ENCODE measurements at regions not wholly inside any gene's neighbourhood (a gene's known extent, or its start where the extent isn't known, plus 50 kb on each side); places are given as distances from the start of the nearest gene placed in this dataset.
A peak's percentile ranks its signal among the peaks of the same experiment; 100 is the strongest.

DNA sequence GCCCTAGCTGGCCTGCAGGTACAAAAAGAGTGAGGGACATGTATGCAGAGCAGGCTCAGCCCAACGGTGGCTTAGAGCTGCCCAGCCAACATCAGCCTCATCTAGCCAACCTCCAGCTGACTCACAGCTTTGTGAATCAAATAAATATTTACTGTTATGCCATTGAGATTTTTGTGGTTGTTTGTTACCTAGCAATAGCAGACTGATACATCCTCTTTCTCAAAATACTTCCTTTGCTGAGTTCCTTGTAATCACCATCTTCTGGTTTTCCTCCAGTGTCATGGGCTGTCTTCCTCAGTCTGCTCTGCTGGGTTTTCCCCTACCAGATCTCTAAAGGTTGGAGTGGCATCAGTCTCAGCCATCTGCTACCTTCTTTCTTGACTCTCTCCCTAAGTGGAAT, 126.6 kb upstream of the SLC1A4 start:
- DNase-seq = no peak
- no CpG with 5 or more reads among the region's 1 CpG for WGBS (ENCODE audit: insufficient coverage, low lambda C conversion rate)

DNA sequence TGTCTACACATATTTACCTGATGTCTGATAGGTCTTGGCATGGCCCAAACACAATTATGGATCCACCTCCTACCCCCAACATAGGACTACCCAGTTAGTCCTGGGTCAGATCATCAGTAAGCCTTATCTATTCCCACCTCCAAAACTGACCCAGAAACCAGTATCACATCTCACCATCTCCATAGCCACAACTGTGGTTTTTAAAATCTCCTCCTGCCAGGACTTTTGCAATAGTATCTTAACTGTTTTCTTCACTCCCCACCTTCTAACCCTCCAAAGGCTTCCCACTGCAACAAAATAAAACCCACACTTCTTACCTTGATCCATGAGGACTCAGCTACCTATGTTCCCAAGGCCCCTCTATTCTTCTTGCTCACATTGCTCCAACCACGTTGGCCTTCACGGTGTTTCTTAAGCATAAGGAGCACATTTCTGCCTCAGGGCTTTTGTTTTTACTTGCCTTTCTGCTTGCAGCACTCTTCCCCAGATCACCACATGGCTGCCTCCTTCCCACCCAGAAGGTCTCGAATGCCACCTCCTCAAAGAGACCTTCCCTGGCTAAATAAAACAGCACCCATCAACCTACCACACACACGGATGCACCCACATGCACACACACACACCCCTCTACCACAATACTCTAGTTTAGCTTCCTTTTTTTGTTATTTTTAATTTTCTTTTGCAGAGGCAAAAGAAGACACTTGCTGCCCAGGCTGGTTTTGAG, 125.9 kb upstream of the SLC1A4 start:
- Histone ChIP-seq H3K4me3 (ENCODE audit: low read length) (no peak overlapping the region), H3K4me1 (ENCODE audit: control insufficient read depth, insufficient read depth, low read length) (peaks cover 17% of the 10 kb centered on the region), H3K27me3 (ENCODE audit: control insufficient read depth, insufficient read depth, low read length) (peaks cover 11% of the 10 kb centered on the region), H3K36me3 (ENCODE audit: control insufficient read depth, insufficient read depth, low read length) (no peaks in the 10 kb centered on the region), H3K27ac (ENCODE audit: low read length) (no peak overlapping the region), H3K9me3 (ENCODE audit: control insufficient read depth, low read depth, low read length) (no peaks in the 10 kb centered on the region)
- 80% methylated on average over 1 of the region's 4 CpGs for WGBS (ENCODE audit: insufficient coverage, low lambda C conversion rate)
- no peak for DNase-seq

More for the DNA sequence above, 126.6 kb upstream of the SLC1A4 start:
- Histone ChIP-seq H3K4me1 (ENCODE audit: control insufficient read depth, insufficient read depth, low read length) (peaks cover 21% of the 10 kb centered on the region), H3K36me3 (ENCODE audit: control insufficient read depth, insufficient read depth, low read length) (no peaks in the 10 kb centered on the region), H3K27me3 (ENCODE audit: control insufficient read depth, insufficient read depth, low read length) (peaks cover 10% of the 10 kb centered on the region), H3K4me3 (ENCODE audit: low read length) (no peak overlapping the region), H3K9me3 (ENCODE audit: control insufficient read depth, low read depth, low read length) (no peaks in the 10 kb centered on the region), H3K27ac (ENCODE audit: low read length) (no peak overlapping the region)

DNA sequence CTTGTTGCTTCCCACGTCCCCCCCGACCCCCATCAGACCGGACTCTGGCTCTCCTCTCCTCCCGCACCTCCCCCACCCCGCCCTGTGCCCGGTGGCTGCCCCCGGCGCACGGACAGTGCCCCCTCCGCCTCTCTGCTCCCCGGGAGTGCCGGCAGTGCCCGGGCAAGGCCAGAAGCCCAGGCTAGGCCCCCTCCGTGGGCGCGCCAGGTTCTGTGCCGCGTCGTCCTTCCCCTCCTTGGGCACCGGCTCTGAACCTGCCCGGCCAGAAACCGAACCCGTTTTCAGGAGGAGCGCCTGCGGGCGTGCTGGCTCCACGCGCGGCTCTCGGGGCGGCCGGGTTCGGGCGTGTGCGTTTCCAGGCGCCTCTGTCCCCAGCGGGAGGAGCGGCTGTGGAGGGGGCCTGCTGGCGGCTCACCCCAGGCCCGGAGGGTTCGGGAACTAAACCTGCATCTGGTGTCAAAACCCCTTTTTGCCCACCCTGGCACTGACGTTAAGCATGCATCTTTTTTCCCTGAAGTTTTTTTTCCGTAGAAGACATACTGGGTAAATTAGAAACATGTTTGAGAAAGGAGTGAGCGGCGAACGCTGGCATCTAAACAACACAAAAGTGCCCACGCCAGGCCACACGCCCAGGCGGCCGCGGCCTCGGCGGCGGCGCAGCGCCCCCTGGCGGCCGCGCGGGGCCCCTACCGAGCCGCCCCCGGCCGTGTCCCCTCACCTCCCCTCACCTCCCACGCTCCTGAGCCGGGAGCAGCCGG, 123.9 kb upstream of the SLC1A4 start:
- Histone ChIP-seq H3K9me3 (ENCODE audit: control insufficient read depth, low read depth, low read length) (no peaks in the 10 kb centered on the region), H3K4me3 (ENCODE audit: low read length) (peak overlapping the region; percentile 44), H3K27ac (ENCODE audit: low read length) (peak overlapping the region; percentile 33), H3K4me1 (ENCODE audit: control insufficient read depth, insufficient read depth, low read length) (peaks cover 5% of the 10 kb centered on the region), H3K36me3 (ENCODE audit: control insufficient read depth, insufficient read depth, low read length) (no peaks in the 10 kb centered on the region), H3K27me3 (ENCODE audit: control insufficient read depth, insufficient read depth, low read length) (peaks cover 13% of the 10 kb centered on the region)
- peak in 1 of 2 donors; percentile 65 for DNase-seq
- WGBS (ENCODE audit: insufficient coverage, low lambda C conversion rate) = no CpG with 5 or more reads among the region's 67 CpGs

DNA sequence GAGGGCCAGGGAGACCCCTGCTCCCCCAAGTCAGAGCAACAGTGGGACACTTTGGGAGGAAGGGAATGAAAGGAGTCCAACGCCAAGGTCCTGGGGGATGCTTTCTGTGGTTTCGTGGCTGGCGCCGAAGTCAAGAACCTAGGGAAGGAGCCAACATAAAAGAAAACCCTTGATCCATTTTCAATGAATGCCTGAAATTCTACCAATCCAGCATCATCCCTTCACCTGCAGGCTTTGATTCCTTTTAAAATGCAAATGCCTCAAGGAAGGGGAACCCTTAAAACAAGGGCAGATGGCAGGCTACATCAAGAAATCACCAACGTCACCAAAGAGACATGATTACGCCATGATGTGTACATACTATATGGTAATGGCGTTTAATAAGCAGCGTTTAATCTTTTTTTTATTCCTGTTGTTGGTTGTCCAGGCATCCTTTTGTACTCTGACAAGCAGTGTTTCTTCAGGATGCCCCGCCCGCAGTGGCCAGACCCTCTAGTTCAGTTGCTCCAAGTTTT, 123.3 kb upstream of the SLC1A4 start:
- Histone ChIP-seq H3K4me1 (ENCODE audit: control insufficient read depth, insufficient read depth, low read length) (peaks cover 4% of the 10 kb centered on the region), H3K36me3 (ENCODE audit: control insufficient read depth, insufficient read depth, low read length) (no peaks in the 10 kb centered on the region), H3K27ac (ENCODE audit: low read length) (no peak overlapping the region), H3K4me3 (ENCODE audit: low read length) (no peak overlapping the region), H3K27me3 (ENCODE audit: control insufficient read depth, insufficient read depth, low read length) (peaks cover 13% of the 10 kb centered on the region), H3K9me3 (ENCODE audit: control insufficient read depth, low read depth, low read length) (no peaks in the 10 kb centered on the region)
- WGBS (ENCODE audit: insufficient coverage, low lambda C conversion rate) = 92% methylated on average over 4 of the region's 10 CpGs
- DNase-seq = no peak

DNA sequence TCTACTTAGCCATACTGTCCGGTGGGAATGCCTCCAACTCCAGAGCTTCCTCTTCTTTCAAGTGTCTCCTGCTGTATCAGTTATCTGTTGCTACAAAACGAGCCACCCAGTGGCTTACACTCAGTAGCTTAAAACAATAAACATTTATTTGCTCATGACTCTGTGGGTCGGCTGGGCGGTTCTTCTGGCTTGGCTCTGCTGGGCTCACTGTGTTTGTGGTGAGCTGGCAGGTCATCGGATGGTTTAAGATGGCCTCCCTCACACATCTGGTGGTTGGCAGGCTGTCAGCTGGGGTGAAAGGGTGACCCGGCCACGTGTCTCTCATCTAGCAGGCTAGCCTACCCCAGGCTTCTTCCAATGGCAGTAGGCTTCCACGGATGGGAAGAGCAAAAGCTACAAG, 122.4 kb upstream of the SLC1A4 start:
- Histone ChIP-seq H3K4me1 (ENCODE audit: control insufficient read depth, insufficient read depth, low read length) (peaks cover 4% of the 10 kb centered on the region), H3K27me3 (ENCODE audit: control insufficient read depth, insufficient read depth, low read length) (peaks cover 13% of the 10 kb centered on the region), H3K9me3 (ENCODE audit: control insufficient read depth, low read depth, low read length) (no peaks in the 10 kb centered on the region), H3K36me3 (ENCODE audit: control insufficient read depth, insufficient read depth, low read length) (no peaks in the 10 kb centered on the region), H3K4me3 (ENCODE audit: low read length) (no peak overlapping the region), H3K27ac (ENCODE audit: low read length) (no peak overlapping the region)
- WGBS (ENCODE audit: insufficient coverage, low lambda C conversion rate) = 43% methylated on average over 1 of the region's 8 CpGs
- no peak for DNase-seq

DNA sequence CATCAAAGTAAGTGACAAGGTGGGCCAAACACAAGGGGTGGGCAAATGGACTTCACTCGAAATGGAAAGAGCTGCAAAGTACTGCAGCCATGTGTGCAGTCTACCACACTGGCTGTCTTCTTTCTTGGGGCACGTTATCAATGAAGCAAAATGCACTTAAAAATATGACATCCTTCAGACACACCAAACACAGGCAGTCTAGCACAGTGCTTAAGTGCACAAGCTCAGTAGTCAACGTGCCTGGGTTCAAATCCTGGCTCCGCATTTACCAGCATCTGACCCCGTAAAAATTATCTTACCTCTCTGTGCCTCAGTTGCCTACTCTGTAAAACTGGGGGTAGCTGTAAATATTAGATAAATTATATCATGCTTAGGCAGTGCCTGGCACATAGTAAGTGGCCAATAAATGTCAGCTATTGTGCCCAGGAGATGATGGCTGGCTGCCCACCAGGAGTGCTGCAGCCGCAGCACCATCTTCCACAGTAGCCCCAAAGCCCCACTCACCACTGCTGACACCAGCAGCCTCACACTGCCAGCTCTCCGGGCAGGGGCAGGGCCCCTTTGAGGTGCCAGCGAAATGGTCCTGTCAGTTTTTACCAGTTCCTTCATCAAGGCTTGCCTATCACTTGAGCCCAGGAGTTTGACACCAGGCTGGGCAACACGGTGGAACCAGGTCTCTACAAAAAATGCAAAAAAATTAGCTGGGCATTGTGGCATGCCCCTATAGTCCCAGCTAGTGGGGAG, 121.8 kb upstream of the SLC1A4 start:
- no peak for DNase-seq
- no peaks in the 10 kb centered on the region for H3K36me3 ChIP-seq (ENCODE audit: control insufficient read depth, insufficient read depth, low read length)
- H3K27me3 ChIP-seq (ENCODE audit: control insufficient read depth, insufficient read depth, low read length) = peaks cover 13% of the 10 kb centered on the region
- H3K4me3 ChIP-seq (ENCODE audit: low read length) = no peak overlapping the region
- no peaks in the 10 kb centered on the region for H3K9me3 ChIP-seq (ENCODE audit: control insufficient read depth, low read depth, low read length)
- H3K27ac ChIP-seq (ENCODE audit: low read length) = no peak overlapping the region
- WGBS (ENCODE audit: insufficient coverage, low lambda C conversion rate) = no CpG with 5 or more reads among the region's 9 CpGs
- peaks cover 4% of the 10 kb centered on the region for H3K4me1 ChIP-seq (ENCODE audit: control insufficient read depth, insufficient read depth, low read length)

DNA sequence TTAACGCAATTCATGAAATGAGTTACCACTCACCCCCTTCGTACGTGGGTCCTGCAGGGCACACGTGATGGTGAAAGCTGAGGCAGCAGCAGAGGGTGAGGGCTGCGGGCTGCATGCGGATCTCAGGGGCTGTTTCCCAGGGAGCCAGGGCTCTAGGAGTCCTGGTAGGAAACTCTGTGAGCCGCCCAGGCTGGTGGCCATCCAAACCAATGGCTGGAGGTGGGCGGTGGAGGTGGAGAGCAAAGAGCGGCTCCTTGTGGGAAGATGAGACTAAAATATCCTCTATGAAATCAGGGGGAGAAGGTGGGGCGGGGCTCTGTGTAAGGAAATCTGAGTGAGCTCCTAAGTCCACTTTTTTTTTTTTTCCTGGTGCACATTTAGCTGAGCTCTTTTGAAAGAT, 120.1 kb upstream of the SLC1A4 start:
- Histone ChIP-seq H3K27me3 (ENCODE audit: control insufficient read depth, insufficient read depth, low read length) (peaks cover 13% of the 10 kb centered on the region), H3K36me3 (ENCODE audit: control insufficient read depth, insufficient read depth, low read length) (no peaks in the 10 kb centered on the region), H3K4me3 (ENCODE audit: low read length) (no peak overlapping the region), H3K4me1 (ENCODE audit: control insufficient read depth, insufficient read depth, low read length) (peaks cover 4% of the 10 kb centered on the region), H3K27ac (ENCODE audit: low read length) (no peak overlapping the region), H3K9me3 (ENCODE audit: control insufficient read depth, low read depth, low read length) (no peaks in the 10 kb centered on the region)
- WGBS (ENCODE audit: insufficient coverage, low lambda C conversion rate) = no CpG with 5 or more reads among the region's 10 CpGs
- no peak for DNase-seq

DNA sequence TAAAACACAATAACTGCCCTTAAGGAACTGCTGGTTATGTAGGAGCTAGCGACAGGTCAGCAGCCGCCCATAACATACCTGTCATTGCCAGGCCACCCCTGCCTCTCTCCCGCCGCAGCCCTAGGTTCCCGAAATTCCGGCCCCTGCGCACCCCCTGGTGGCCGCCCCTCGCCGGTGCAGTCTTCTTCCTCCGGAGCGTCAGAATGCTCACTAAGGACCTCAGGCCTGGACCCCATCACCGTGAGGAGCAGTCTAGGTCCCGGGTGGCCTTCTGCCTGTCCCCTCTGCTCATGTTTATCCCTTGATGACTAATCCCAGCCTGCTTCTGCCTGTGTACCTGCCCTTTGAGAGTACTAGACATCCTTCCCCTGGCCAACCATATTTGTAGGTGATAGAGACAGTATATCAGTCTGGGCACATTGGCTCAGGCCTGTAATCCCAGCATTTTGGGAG, 115.7 kb upstream of the SLC1A4 start:
- peak in 1 of 2 donors; percentile 56 for DNase-seq
- Histone ChIP-seq H3K27ac (ENCODE audit: low read length) (no peak overlapping the region), H3K27me3 (ENCODE audit: control insufficient read depth, insufficient read depth, low read length) (peaks cover 2% of the 10 kb centered on the region), H3K4me3 (ENCODE audit: low read length) (no peak overlapping the region), H3K4me1 (ENCODE audit: control insufficient read depth, insufficient read depth, low read length) (no peaks in the 10 kb centered on the region), H3K9me3 (ENCODE audit: control insufficient read depth, low read depth, low read length) (no peaks in the 10 kb centered on the region), H3K36me3 (ENCODE audit: control insufficient read depth, insufficient read depth, low read length) (no peaks in the 10 kb centered on the region)
- WGBS (ENCODE audit: insufficient coverage, low lambda C conversion rate) = no CpG with 5 or more reads among the region's 14 CpGs

DNA sequence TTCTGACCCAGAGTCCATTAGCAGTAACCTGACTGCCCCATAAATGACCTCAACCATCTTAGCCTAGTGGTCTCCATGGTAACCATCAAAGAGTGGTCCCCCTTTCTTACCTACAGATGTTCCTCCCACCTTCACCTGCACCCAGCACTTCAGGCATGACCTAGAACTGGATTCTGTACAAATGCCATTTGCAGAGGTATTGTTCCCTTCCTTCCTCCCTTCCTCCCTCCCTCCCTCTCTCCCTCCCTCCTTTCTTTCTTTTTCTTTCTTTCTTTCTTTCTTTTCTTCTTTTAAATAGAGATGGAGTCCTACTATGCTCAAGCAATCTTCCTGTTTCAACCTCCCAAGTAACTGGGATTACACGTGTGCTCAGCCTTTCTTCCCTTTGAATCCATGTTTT, 114.6 kb upstream of the SLC1A4 start:
- H3K27me3 ChIP-seq (ENCODE audit: control insufficient read depth, insufficient read depth, low read length) = no peaks in the 10 kb centered on the region

DNA sequence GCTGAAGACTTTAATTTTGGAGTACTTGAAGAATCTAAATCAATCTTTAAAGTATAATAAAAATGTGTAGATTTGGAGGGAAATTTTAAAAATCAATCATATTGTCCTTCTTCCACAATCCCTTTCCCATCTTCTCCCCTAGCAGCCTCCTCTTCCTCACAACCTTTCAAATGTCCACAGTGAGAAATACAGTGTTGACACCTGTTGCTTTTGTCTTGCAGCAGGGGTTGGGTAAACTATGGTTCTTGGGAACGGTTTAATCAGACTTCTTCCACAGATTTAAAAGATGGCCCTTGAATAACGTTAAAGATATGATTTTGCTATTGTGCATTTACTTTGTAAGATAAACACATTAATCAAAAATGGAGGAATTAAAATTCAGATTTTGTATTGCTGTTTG, 113.8 kb upstream of the SLC1A4 start:
- Histone ChIP-seq H3K27ac (ENCODE audit: low read length) (no peak overlapping the region), H3K9me3 (ENCODE audit: control insufficient read depth, low read depth, low read length) (no peaks in the 10 kb centered on the region), H3K4me1 (ENCODE audit: control insufficient read depth, insufficient read depth, low read length) (no peaks in the 10 kb centered on the region), H3K27me3 (ENCODE audit: control insufficient read depth, insufficient read depth, low read length) (no peaks in the 10 kb centered on the region), H3K4me3 (ENCODE audit: low read length) (no peak overlapping the region), H3K36me3 (ENCODE audit: control insufficient read depth, insufficient read depth, low read length) (no peaks in the 10 kb centered on the region)
- DNase-seq = no peak
- WGBS (ENCODE audit: insufficient coverage, low lambda C conversion rate) = 75% methylated on average over 1 of the region's 2 CpGs

More for the DNA sequence above, 114.6 kb upstream of the SLC1A4 start:
- Histone ChIP-seq H3K36me3 (ENCODE audit: control insufficient read depth, insufficient read depth, low read length) (no peaks in the 10 kb centered on the region), H3K9me3 (ENCODE audit: control insufficient read depth, low read depth, low read length) (no peaks in the 10 kb centered on the region), H3K4me1 (ENCODE audit: control insufficient read depth, insufficient read depth, low read length) (no peaks in the 10 kb centered on the region), H3K27ac (ENCODE audit: low read length) (no peak overlapping the region), H3K4me3 (ENCODE audit: low read length) (no peak overlapping the region)
- DNase-seq = no peak
- WGBS (ENCODE audit: insufficient coverage, low lambda C conversion rate) = 100% methylated on average over 1 of the region's 1 CpG
